Neuronal stem cell (in vitro differentiated cells): ENCODE measurements at regions not wholly inside any gene's neighbourhood (a gene's known extent, or its start where the extent isn't known, plus 50 kb on each side); places are given as distances from the start of the nearest gene placed in this dataset.

Experiments
- DNase-seq: peaks from one replicate; pipeline ENCODE4 v3.0.0-alpha.2; 2013; ENCODE audit warnings: low spot score
- H2AFZ ChIP-seq: one replicate; pipeline ENCODE4 v1.6.1; 2013; ENCODE audit warnings: mild to moderate bottlenecking, low read length, inconsistent platforms
- H2AK5ac ChIP-seq: 2 replicates; pipeline ENCODE4 v1.6.1; 2013; ENCODE audit warnings: low read depth, mild to moderate bottlenecking, inconsistent platforms, low read length, moderate library complexity, mixed read lengths
- H2BK120ac ChIP-seq: 2 replicates; pipeline ENCODE4 v1.6.1; 2013; ENCODE audit warnings: low read depth, mild to moderate bottlenecking, inconsistent platforms, low read length, moderate library complexity, mixed read lengths
- H2BK12ac ChIP-seq: one replicate; pipeline ENCODE4 v1.6.1; 2013; ENCODE audit warnings: low read length, inconsistent platforms
- H2BK15ac ChIP-seq: 2 replicates; pipeline ENCODE4 v1.6.1; 2013; ENCODE audit warnings: mild to moderate bottlenecking, low read length, inconsistent platforms, mixed read lengths
- H2BK5ac ChIP-seq: one replicate; pipeline ENCODE4 v1.6.1; 2013; ENCODE audit warnings: inconsistent platforms, mild to moderate bottlenecking, low read length, moderate library complexity
- H3K14ac ChIP-seq: one replicate; pipeline ENCODE4 v1.6.1; 2013; ENCODE audit warnings: low read length, inconsistent platforms
- H3K18ac ChIP-seq: 2 replicates; pipeline ENCODE4 v1.6.1; 2013; ENCODE audit warnings: low read length, inconsistent platforms
- H3K23ac ChIP-seq: 2 replicates; pipeline ENCODE4 v1.6.1; 2013; ENCODE audit warnings: low read depth, mild to moderate bottlenecking, mixed read lengths, low read length, inconsistent platforms; ENCODE audit not compliant: poor library complexity
- H3K27ac ChIP-seq: replicated peaks from 3 replicates; pipeline ENCODE4 v1.5.1; 2013; ENCODE audit warnings: low read length, inconsistent platforms
- H3K27me3 ChIP-seq, 3 experiments: 2 replicates each; pipeline ENCODE4 v1.6.1; 2013; ENCODE audit warnings: low read length in 3 of 3, mild to moderate bottlenecking in 2 of 3, inconsistent platforms in 1 of 3, low read depth in 1 of 3, mixed read lengths in 1 of 3, moderate library complexity in 1 of 3; ENCODE audit not compliant: control insufficient read depth in 3 of 3, insufficient read depth in 3 of 3
- H3K36me3 ChIP-seq, 2 donors: replicated peaks in 1 of 2; 2 replicates each; pipeline ENCODE4 v1.6.1; 2013; ENCODE audit warnings: low read length in 2 of 2; ENCODE audit not compliant: control insufficient read depth in 2 of 2, insufficient read depth in 2 of 2
- H3K4ac ChIP-seq: 2 replicates; pipeline ENCODE4 v1.6.1; 2013; ENCODE audit warnings: inconsistent platforms, mild to moderate bottlenecking, low read length, moderate library complexity
- H3K4me1 ChIP-seq, 2 donors: 1 replicate in 1 of 2; 2 replicates in 1 of 2; pipeline ENCODE4 v1.6.1; 2013; ENCODE audit warnings: low read length in 2 of 2, low read depth in 1 of 2; ENCODE audit not compliant: control insufficient read depth in 2 of 2, insufficient read depth in 1 of 2
- H3K4me2 ChIP-seq: one replicate; pipeline ENCODE4 v1.6.1; 2013; ENCODE audit warnings: mild to moderate bottlenecking, low read length, inconsistent platforms; ENCODE audit not compliant: insufficient read depth, poor library complexity, severe bottlenecking
- H3K4me3 ChIP-seq, 2 donors: 2 replicates each; pipeline ENCODE4 v1.5.1; 2013; ENCODE audit warnings: low read length in 2 of 2, mild to moderate bottlenecking in 2 of 2, inconsistent platforms in 1 of 2, moderate library complexity in 1 of 2
- H3K79me1 ChIP-seq: one replicate; pipeline ENCODE4 v1.6.1; 2013; ENCODE audit warnings: low read depth, mild to moderate bottlenecking, inconsistent platforms, low read length, moderate library complexity
- H3K9ac ChIP-seq: one replicate; pipeline ENCODE4 v1.6.1; 2013; ENCODE audit warnings: mild to moderate bottlenecking, low read depth, low read length, inconsistent platforms; ENCODE audit not compliant: poor library complexity
- H3K9me3 ChIP-seq, 2 donors: replicated peaks in 1 of 2; 2 replicates each; pipeline versions ENCODE3 to v1.6.1; 2013; ENCODE audit warnings: low read length in 2 of 2, mild to moderate bottlenecking in 2 of 2, inconsistent platforms in 1 of 2, low read depth in 1 of 2, mixed read lengths in 1 of 2, moderate library complexity in 1 of 2; ENCODE audit not compliant: control insufficient read depth in 2 of 2, insufficient read depth in 1 of 2
- H4K8ac ChIP-seq: one replicate; pipeline ENCODE4 v1.6.1; 2013; ENCODE audit warnings: low read depth, mild to moderate bottlenecking, inconsistent platforms, low read length, moderate library complexity
- H4K91ac ChIP-seq: one replicate; pipeline ENCODE4 v1.6.1; 2013; ENCODE audit warnings: low read length, low read depth, mild to moderate bottlenecking, inconsistent platforms; ENCODE audit not compliant: poor library complexity
- WGBS, 2 donors: extraction: QIAGEN DNeasy Blood & Tissue Kit; methylation state at CpG; one replicate each; pipeline ENCODE4 v1.1.7; 2013; ENCODE audit warnings: missing lambda C conversion rate in 2 of 2, mixed read lengths in 1 of 2; ENCODE audit not compliant: insufficient read length in 2 of 2, insufficient replicate concordance in 1 of 2; ENCODE audit errors: extremely low coverage in 2 of 2; 5-methylcytosine and 5-hydroxymethylcytosine counted together

- H3K4ac ChIP-seq, result no peak overlapping the region
- H4K8ac ChIP-seq, result no peak overlapping the region
- no peak overlapping the region for H3K18ac ChIP-seq
- H3K4me1 ChIP-seq, result no peaks in the 10 kb centered on the region
- H3K27me3 ChIP-seq, result no peaks in the 10 kb centered on the region
- H3K4me3 ChIP-seq, result no peak overlapping the region
- DNase-seq, result no peak
- H3K23ac ChIP-seq, result no peak overlapping the region
- no peaks in the 10 kb centered on the region for H3K79me1 ChIP-seq
- no CpG with 5 or more reads among the region's 4 CpGs for WGBS, 2 donors
- no peak overlapping the region for H2BK12ac ChIP-seq
- no peak overlapping the region for H4K91ac ChIP-seq
- no peak overlapping the region for H3K27ac ChIP-seq
- H3K9me3 ChIP-seq, result no peaks in the 10 kb centered on the region
- H3K36me3 ChIP-seq, result no peaks in the 10 kb centered on the region
- H2BK5ac ChIP-seq, result no peak overlapping the region
- no peak overlapping the region for H2AK5ac ChIP-seq
- no peak overlapping the region for H3K9ac ChIP-seq
- H2BK15ac ChIP-seq, result no peak overlapping the region
- H3K4me2 ChIP-seq, result no peak overlapping the region
- no peak overlapping the region for H2AFZ ChIP-seq
- H3K14ac ChIP-seq, result no peak overlapping the region
- H2BK120ac ChIP-seq, result no peak overlapping the region
Measured at GRCh38 chr21:30943243-30943642, 61.9 kb upstream of the KRTAP11-1 start.

GRCh38 chr21:30942192-30942591 lies 60.8 kb upstream of the KRTAP11-1 start:
- Histone ChIP-seq H3K9ac (no peak overlapping the region), H2BK5ac (no peak overlapping the region), H3K36me3 (no peaks in the 10 kb centered on the region), H4K91ac (no peak overlapping the region), H2BK15ac (no peak overlapping the region), H2AFZ (no peak overlapping the region), H4K8ac (no peak overlapping the region), H3K4ac (no peak overlapping the region), H3K4me2 (no peak overlapping the region), H2BK12ac (no peak overlapping the region), H3K27ac (no peak overlapping the region), H2AK5ac (no peak overlapping the region), H3K9me3 (no peaks in the 10 kb centered on the region), H3K4me1 (no peaks in the 10 kb centered on the region), H3K18ac (no peak overlapping the region), H3K14ac (no peak overlapping the region), H3K27me3 (no peaks in the 10 kb centered on the region), H3K4me3 (no peak overlapping the region), H2BK120ac (no peak overlapping the region), H3K23ac (no peak overlapping the region), H3K79me1 (no peaks in the 10 kb centered on the region)
- no CpG with 5 or more reads among the region's 1 CpG for WGBS, 2 donors
- no peak for DNase-seq

GRCh38 chr21:30936207-30936606 lies 54.8 kb upstream of the KRTAP11-1 start:
- Histone ChIP-seq H2AFZ (no peak overlapping the region), H2BK15ac (peak overlapping the region; percentile 49), H3K4me3 (no peak overlapping the region), H4K91ac (no peak overlapping the region), H3K9ac (no peak overlapping the region), H2BK120ac (no peak overlapping the region), H3K36me3 (no peaks in the 10 kb centered on the region), H2BK5ac (no peak overlapping the region), H2BK12ac (no peak overlapping the region), H3K4me2 (no peak overlapping the region), H3K27ac (no peak overlapping the region), H3K79me1 (no peaks in the 10 kb centered on the region), H3K9me3 (no peaks in the 10 kb centered on the region), H3K4ac (no peak overlapping the region), H3K27me3 (no peaks in the 10 kb centered on the region), H4K8ac (no peak overlapping the region), H3K4me1 (no peaks in the 10 kb centered on the region), H3K23ac (peak overlapping the region; percentile 29), H3K14ac (no peak overlapping the region), H2AK5ac (peak overlapping the region; percentile 67), H3K18ac (peak overlapping the region; percentile 46)
- no CpG with 5 or more reads among the region's 6 CpGs for WGBS, 2 donors
- no peak for DNase-seq

GRCh38 chr21:30935889-30936168 lies 54.4 kb upstream of the KRTAP11-1 start:
- H3K4ac ChIP-seq, result no peak overlapping the region
- H2BK12ac ChIP-seq, result no peak overlapping the region
- H3K18ac ChIP-seq, result peak overlapping the region; percentile 81
- no peak overlapping the region for H3K4me2 ChIP-seq
- DNase-seq, result no peak
- H2AFZ ChIP-seq, result no peak overlapping the region
- H2AK5ac ChIP-seq, result peak overlapping the region; percentile 67
- peak overlapping the region; percentile 87 for H3K14ac ChIP-seq
- no CpG with 5 or more reads among the region's 4 CpGs for whole genome bisulfite sequencing, 2 donors
- H3K23ac ChIP-seq, result peak overlapping the region; percentile 69
- H3K9me3 ChIP-seq, result no peaks in the 10 kb centered on the region
- H3K27me3 ChIP-seq, result no peaks in the 10 kb centered on the region
- no peak overlapping the region for H4K8ac ChIP-seq
- H3K4me1 ChIP-seq, result no peaks in the 10 kb centered on the region
- no peak overlapping the region for H3K9ac ChIP-seq
- H4K91ac ChIP-seq, result no peak overlapping the region
- peak overlapping the region; percentile 49 for H2BK15ac ChIP-seq
- no peak overlapping the region for H3K4me3 ChIP-seq
- H2BK5ac ChIP-seq, result peak overlapping the region; percentile 48
- no peak overlapping the region for H2BK120ac ChIP-seq
- no peak overlapping the region for H3K27ac ChIP-seq
- no peaks in the 10 kb centered on the region for H3K36me3 ChIP-seq
- no peaks in the 10 kb centered on the region for H3K79me1 ChIP-seq
